ENCODE measurements at regions not wholly inside any gene's neighbourhood (a gene's known extent, or its start where the extent isn't known, plus 50 kb on each side); places are given as distances from the start of the nearest gene placed in this dataset.

GRCh38 chr5:39843767-39844166, 419.0 kb upstream of the DAB2 start:
- TF ChIP-seq FOXM1 (IDR thresholded peaks at IDR 0.05; ENCODE audit: borderline replicate concordance): no peak
- TF ChIP-seq HDGF (IDR thresholded peaks at IDR 0.05; ENCODE audit: borderline replicate concordance): no peak
- no peak for TF ChIP-seq FOXK2 (IDR thresholded peaks at IDR 0.05)
- no peak for TF ChIP-seq LEF1 (IDR thresholded peaks at IDR 0.05; ENCODE audit: borderline replicate concordance)
- no peak for TF ChIP-seq SUZ12 (IDR thresholded peaks at IDR 0.05)
- no peak for TF ChIP-seq PKNOX1 (IDR thresholded peaks at IDR 0.05)
- no peak for TF ChIP-seq FOXA1 (IDR thresholded peaks at IDR 0.05)
- TF ChIP-seq SP1 (IDR thresholded peaks at IDR 0.05): no peak
- TF ChIP-seq ARNT (IDR thresholded peaks at IDR 0.05): no peak
- TF ChIP-seq ELF4 (IDR thresholded peaks at IDR 0.05): no peak
- TF ChIP-seq BHLHE40 (IDR thresholded peaks at IDR 0.05; ENCODE audit: borderline replicate concordance): no peak
